SK-N-SH (cell line): ENCODE measurements at regions not wholly inside any gene's neighbourhood (a gene's known extent, or its start where the extent isn't known, plus 50 kb on each side); places are given as distances from the start of the nearest gene placed in this dataset.
A peak's percentile ranks its signal among the peaks of the same experiment; 100 is the strongest.

Experiments used
- CTCF ChIA-PET: fragments of 300-600, 350-600 bp; formaldehyde crosslinking; extraction: SDS; loops from one replicate; lab custom pipeline; 2021; lab: Yijun Ruan, JAX
- POLR2A ChIA-PET: fragments of 350-600 bp; sonication (Branson Sonifier 250); formaldehyde crosslinking; extraction: SDS; loops from one replicate; lab custom pipeline; 2020; ENCODE audit warnings: antibody characterized with exemption, inconsistent platforms; lab: Yijun Ruan, JAX
- DNase-seq: peaks from one replicate; pipeline ENCODE4 v3.0.0; 2012
- H2AFZ ChIP-seq: fragments of 200-600 bp; sonication (generic); 2 replicates; pipeline ENCODE4 v1.8.1; 2016; ENCODE audit warnings: antibody characterized with exemption, mild to moderate bottlenecking, low read depth
- H3F3A ChIP-seq: fragments of 200-600 bp; sonication (generic); replicated peaks from 2 replicates; pipeline ENCODE3; 2016; ENCODE audit warnings: antibody characterized with exemption, mild to moderate bottlenecking; ENCODE audit not compliant: insufficient read depth
- H3K27ac ChIP-seq, 2 experiments: fragments of 200-500 bp in 1 of 2; fragments of 200-600 bp in 1 of 2; sonication (Bioruptor generic) in 1 of 2; sonication (generic), shearing (Covaris generic) in 1 of 2; 2 replicates each; pipeline versions ENCODE4 v1.5.1 to v1.6.1; 2014 to 2016; ENCODE audit warnings: low read depth in 2 of 2, inconsistent platforms in 1 of 2, low read length in 1 of 2, mild to moderate bottlenecking in 1 of 2, mixed read lengths in 1 of 2
- H3K27me3 ChIP-seq: fragments of 200-600 bp; sonication (generic), shearing (Covaris generic); 2 replicates; pipeline ENCODE4 v1.6.1; 2016; ENCODE audit warnings: mixed run types; ENCODE audit not compliant: insufficient read depth
- H3K36me3 ChIP-seq, 2 experiments: fragments of 200-500 bp in 1 of 2; fragments of 200-600 bp in 1 of 2; sonication (Bioruptor generic) in 1 of 2; sonication (generic) in 1 of 2; replicated peaks in 1 of 2; 2 replicates each; pipeline versions ENCODE3 to v1.5.1; 2014 to 2016; ENCODE audit warnings: low read length in 1 of 2, mild to moderate bottlenecking in 1 of 2; ENCODE audit not compliant: insufficient read depth in 2 of 2, control insufficient read depth in 1 of 2
- H3K4me1 ChIP-seq, 2 experiments: fragments of 200-500 bp in 1 of 2; fragments of 200-600 bp in 1 of 2; sonication (Bioruptor generic) in 1 of 2; sonication (generic), shearing (Covaris generic) in 1 of 2; 2 replicates each; pipeline versions ENCODE4 v1.5.1 to v1.6.1; 2014 to 2016; ENCODE audit warnings: low read depth in 1 of 2, low read length in 1 of 2, mixed run types in 1 of 2; ENCODE audit not compliant: insufficient read depth in 2 of 2, control insufficient read depth in 1 of 2
- H3K4me2 ChIP-seq: fragments of 200-600 bp; sonication (generic), shearing (Covaris generic); 2 replicates; pipeline ENCODE4 v1.6.1; 2017; ENCODE audit warnings: mixed run types
- H3K4me3 ChIP-seq, 2 experiments: fragments of 200-500 bp in 1 of 2; fragments of 200-600 bp in 1 of 2; sonication (Bioruptor generic) in 1 of 2; sonication (generic), shearing (Covaris generic) in 1 of 2; 2 replicates each; pipeline versions ENCODE4 v1.5.1 to v1.8.1; 2014 to 2016; ENCODE audit warnings: low read depth in 2 of 2, inconsistent platforms in 1 of 2, low read length in 1 of 2, mild to moderate bottlenecking in 1 of 2, mixed read lengths in 1 of 2, moderate library complexity in 1 of 2
- H3K79me2 ChIP-seq: fragments of 200-600 bp; sonication (generic); 2 replicates; pipeline ENCODE4 v1.8.1; 2017; ENCODE audit warnings: mild to moderate bottlenecking; ENCODE audit not compliant: insufficient read depth
- H3K9ac ChIP-seq: fragments of 200-600 bp; sonication (generic); 2 replicates; pipeline ENCODE4 v1.6.1; 2017; ENCODE audit warnings: mixed run types
- H3K9me2 ChIP-seq: fragments of 200-600 bp; sonication (generic); 2 replicates; pipeline ENCODE4 v1.6.1; 2017; ENCODE audit warnings: mixed run types
- H3K9me3 ChIP-seq: fragments of 200-600 bp; sonication (generic); 2 replicates; pipeline ENCODE4 v1.6.1; 2017; ENCODE audit warnings: mixed run types, mild to moderate bottlenecking, moderate library complexity
- H4K20me1 ChIP-seq: fragments of 200-600 bp; sonication (generic); 2 replicates; pipeline ENCODE4 v1.6.1; 2017; ENCODE audit warnings: mild to moderate bottlenecking, mixed run types; ENCODE audit not compliant: insufficient read depth
- EP300 ChIP-seq, 2 experiments: IDR thresholded peaks; 2 replicates each; pipeline versions ENCODE4 v1.4.0 to v1.6.1; 2012; ENCODE audit warnings: borderline replicate concordance in 1 of 2, low read depth in 1 of 2, low read length in 1 of 2
- FOXM1 ChIP-seq: IDR thresholded peaks from 2 replicates; pipeline ENCODE4 v1.4.0; 2012; ENCODE audit warnings: low read depth, mild to moderate bottlenecking
- GATA2 ChIP-seq: sonication (generic); formaldehyde crosslinking; IDR thresholded peaks from 2 replicates; pipeline ENCODE4 v1.5.0; 2020; ENCODE audit warnings: mild to moderate bottlenecking, missing genetic modification reagents
- MAX ChIP-seq: IDR thresholded peaks from 2 replicates; pipeline ENCODE4 v1.4.0; 2012; ENCODE audit warnings: low read depth
- MEF2A ChIP-seq: IDR thresholded peaks from 2 replicates; pipeline ENCODE4 v1.4.0; 2012; ENCODE audit warnings: low read depth, borderline replicate concordance
- PBX3 ChIP-seq: IDR thresholded peaks from 2 replicates; pipeline ENCODE4; 2012
- RCOR1 ChIP-seq: fragments of 150-350 bp; IDR thresholded peaks from 2 replicates; pipeline ENCODE4 v1.6.1; 2017; ENCODE audit warnings: antibody characterized with exemption, low read length
- REST ChIP-seq: IDR thresholded peaks from 2 replicates; pipeline ENCODE4 v1.6.1; 2012; ENCODE audit warnings: mild to moderate bottlenecking, low read depth, low read length, moderate library complexity
- TCF12 ChIP-seq: IDR thresholded peaks from 2 replicates; pipeline ENCODE4 v1.4.0; 2012
- TEAD4 ChIP-seq: IDR thresholded peaks from 2 replicates; pipeline ENCODE4 v1.4.0; 2012; ENCODE audit warnings: mild to moderate bottlenecking, borderline replicate concordance; ENCODE audit not compliant: insufficient read depth
- WGBS: methylation state at CpG from one replicate; pipeline ENCODE4 v1.1.6; 2017; ENCODE audit warnings: low lambda C conversion rate; 5-methylcytosine and 5-hydroxymethylcytosine counted together
- TF ChIP-seq, protein P1 (sequence below): fragments of 200-600 bp; sonication (generic); IDR thresholded peaks from 2 replicates; pipeline ENCODE4 v1.6.1; 2017; ENCODE audit warnings: antibody characterized with exemption, mild to moderate bottlenecking, moderate library complexity
- TF ChIP-seq, protein P2 (sequence below): fragments of 150-350 bp; IDR thresholded peaks from 2 replicates; pipeline ENCODE4 v1.6.1; 2016; ENCODE audit warnings: mild to moderate bottlenecking, low read depth, low read length

- H2AFZ ChIP-seq, result no peak overlapping the region
- ChIA-PET POLR2A (no interaction called here), CTCF (interaction anchor here (0.8 kb wide), 1 partner anchor 23 kb away, joined by 3 read pairs; no protein-coding TSS in a partner anchor)
Observed at GRCh38 chr13:64934569-64935362, 2295.4 kb downstream of the PCDH9 start.

More at GRCh38 chr13:64934569-64935362, 2295.4 kb downstream of the PCDH9 start:
- Histone ChIP-seq H3K79me2 (no peaks in the 10 kb centered on the region), H3K4me3 (no peak overlapping the region), H3K4me2 (no peak overlapping the region), H3K36me3 (no peaks in the 10 kb centered on the region), H3K4me1 (peaks cover 0 to 5% of the 10 kb centered on the region in 2 experiments; a peak in 1 of 4 replicates), H3K27ac (peak overlapping the region in 1 of 2 experiments; percentile 74; a peak in 1 of 4 replicates), H3K9me3 (peaks cover 5% of the 10 kb centered on the region; the same call in 1 of the 2 replicates), H3K9me2 (no peaks in the 10 kb centered on the region), H4K20me1 (no peaks in the 10 kb centered on the region), H3F3A (peaks cover 3% of the 10 kb centered on the region), H3K27me3 (no peaks in the 10 kb centered on the region), H3K9ac (no peak overlapping the region)
- 40% methylated on average over 5 of the region's 5 CpGs for WGBS
- TF ChIP-seq FOXM1, result 0 out of 2 replicates have a peak, but pooled peaks have one; percentile 30
- TF ChIP-seq, protein P1, sequence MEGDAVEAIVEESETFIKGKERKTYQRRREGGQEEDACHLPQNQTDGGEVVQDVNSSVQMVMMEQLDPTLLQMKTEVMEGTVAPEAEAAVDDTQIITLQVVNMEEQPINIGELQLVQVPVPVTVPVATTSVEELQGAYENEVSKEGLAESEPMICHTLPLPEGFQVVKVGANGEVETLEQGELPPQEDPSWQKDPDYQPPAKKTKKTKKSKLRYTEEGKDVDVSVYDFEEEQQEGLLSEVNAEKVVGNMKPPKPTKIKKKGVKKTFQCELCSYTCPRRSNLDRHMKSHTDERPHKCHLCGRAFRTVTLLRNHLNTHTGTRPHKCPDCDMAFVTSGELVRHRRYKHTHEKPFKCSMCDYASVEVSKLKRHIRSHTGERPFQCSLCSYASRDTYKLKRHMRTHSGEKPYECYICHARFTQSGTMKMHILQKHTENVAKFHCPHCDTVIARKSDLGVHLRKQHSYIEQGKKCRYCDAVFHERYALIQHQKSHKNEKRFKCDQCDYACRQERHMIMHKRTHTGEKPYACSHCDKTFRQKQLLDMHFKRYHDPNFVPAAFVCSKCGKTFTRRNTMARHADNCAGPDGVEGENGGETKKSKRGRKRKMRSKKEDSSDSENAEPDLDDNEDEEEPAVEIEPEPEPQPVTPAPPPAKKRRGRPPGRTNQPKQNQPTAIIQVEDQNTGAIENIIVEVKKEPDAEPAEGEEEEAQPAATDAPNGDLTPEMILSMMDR, result no peak
- TF ChIP-seq EP300 (IDR thresholded peaks at IDR 0.05; ENCODE audit: borderline replicate concordance in 1 of 2, low read depth in 1 of 2, low read length in 1 of 2), result peak; percentile 53 to 69; a peak in 3 of 4 replicates
- TF ChIP-seq TEAD4, result 0 out of 2 replicates have a peak, but pooled peaks have one; percentile 68
- TF ChIP-seq, protein P2, sequence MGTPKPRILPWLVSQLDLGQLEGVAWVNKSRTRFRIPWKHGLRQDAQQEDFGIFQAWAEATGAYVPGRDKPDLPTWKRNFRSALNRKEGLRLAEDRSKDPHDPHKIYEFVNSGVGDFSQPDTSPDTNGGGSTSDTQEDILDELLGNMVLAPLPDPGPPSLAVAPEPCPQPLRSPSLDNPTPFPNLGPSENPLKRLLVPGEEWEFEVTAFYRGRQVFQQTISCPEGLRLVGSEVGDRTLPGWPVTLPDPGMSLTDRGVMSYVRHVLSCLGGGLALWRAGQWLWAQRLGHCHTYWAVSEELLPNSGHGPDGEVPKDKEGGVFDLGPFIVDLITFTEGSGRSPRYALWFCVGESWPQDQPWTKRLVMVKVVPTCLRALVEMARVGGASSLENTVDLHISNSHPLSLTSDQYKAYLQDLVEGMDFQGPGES, result no peak
- no peak for TF ChIP-seq RCOR1
- peak; percentile 36; the same call in 1 of the 2 replicates for TF ChIP-seq GATA2 (CRISPR knock-in tag)
- TF ChIP-seq PBX3, result peak; percentile 85
- TF ChIP-seq TCF12, result peak; percentile 73
- no peak for TF ChIP-seq REST
- no peak for TF ChIP-seq MEF2A
- no peak for TF ChIP-seq MAX
- DNase-seq, result no peak
